GM19372 (cell line): ENCODE measurements at regions not wholly inside any gene's neighbourhood (a gene's known extent, or its start where the extent isn't known, plus 50 kb on each side); places are given as distances from the start of the nearest gene placed in this dataset.
"Not testable (repeated sequence)": the region's sequence is repeated elsewhere in the genome, so short reads cannot be mapped to it uniquely, and the experiment has no call there.

Experiments used
- ATAC-seq: cut with Tn5 transposase; IDR thresholded peaks from one replicate; pipeline ENCODE4 v1.9.1; 2021; ENCODE audit warnings: mild to moderate bottlenecking, low read depth, moderate library complexity; ENCODE audit not compliant: unreplicated experiment

- ATAC-seq = no peak
These were observed 206.7 kb downstream of the CEP135 start for GRCh38 chr4:56155432-56155831.

GRCh38 chr4:56149591-56149990, 200.8 kb downstream of the CEP135 start:
- no peak for ATAC-seq

DNA sequence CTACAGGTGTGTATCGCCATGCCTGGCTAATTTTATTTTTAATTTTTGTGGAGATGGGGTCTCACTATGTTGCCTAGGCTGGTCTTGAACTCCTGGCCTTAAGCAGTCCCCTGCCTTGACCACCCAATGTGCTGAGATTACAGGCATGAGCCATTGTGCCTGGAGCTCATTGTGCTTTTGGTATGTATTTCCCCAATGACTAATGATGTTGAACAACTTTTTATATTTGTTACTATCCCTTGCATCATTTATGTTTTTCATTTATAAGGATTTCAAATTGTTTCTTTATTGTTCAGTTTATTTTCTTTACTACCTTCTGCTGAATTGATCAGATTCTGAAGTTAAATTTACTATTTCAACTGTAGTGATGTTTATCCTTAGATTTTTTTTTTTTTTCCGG, 199.7 kb downstream of the CEP135 start:
- no peak for ATAC-seq

- ATAC-seq = no peak
These were observed 198.6 kb downstream of the CEP135 start for GRCh38 chr4:56147371-56147770.

GRCh38 chr4:56146956-56147355, 198.2 kb downstream of the CEP135 start:
- ATAC-seq = no peak

- ATAC-seq = no peak
These were observed 193.3 kb downstream of the CEP135 start for GRCh38 chr4:56142088-56142487.

GRCh38 chr4:56139241-56139827, 190.6 kb downstream of the CEP135 start:
- no peak for ATAC-seq

DNA sequence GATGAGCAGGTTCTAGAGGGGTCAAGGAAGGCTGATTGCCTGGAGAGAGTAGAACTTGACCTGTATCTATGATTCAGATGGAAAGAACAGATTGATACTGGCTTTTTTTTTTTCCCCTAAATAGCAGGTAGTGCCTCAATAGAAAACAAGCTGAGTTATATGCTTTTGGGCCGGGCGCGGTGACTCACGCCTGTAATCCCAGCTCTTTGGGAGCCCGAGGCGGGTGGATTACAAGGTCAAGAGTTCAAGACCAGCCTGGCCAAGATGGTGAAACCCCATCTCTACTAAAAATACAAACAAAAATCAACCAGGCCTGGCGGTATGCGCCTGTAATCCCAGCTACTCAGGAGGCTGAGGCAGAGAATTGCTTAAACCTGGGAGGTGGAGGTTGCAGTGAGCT, 186.1 kb downstream of the CEP135 start:
- not testable (repeated sequence) for ATAC-seq

DNA sequence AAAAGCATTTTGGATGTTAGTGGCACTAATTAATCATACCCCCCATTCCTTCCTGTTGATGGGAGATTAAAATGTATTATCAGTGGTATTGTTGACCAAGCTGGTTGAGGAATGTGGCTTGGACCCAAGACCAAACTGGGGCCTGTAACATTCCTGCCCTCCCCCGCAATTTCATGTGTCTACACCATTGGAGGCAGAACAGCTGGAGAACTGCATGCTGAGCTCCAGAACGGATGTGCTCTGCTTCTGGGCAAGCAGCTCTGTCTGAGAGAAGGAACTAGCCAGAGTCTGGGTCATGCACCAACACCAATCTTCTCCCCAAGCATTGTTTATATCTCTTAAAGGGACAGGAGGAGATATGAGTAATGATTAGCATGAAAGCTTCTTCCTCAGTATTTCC, 185.5 kb downstream of the CEP135 start:
- ATAC-seq = no peak

- no peak for ATAC-seq
These were observed 184.1 kb downstream of the CEP135 start for GRCh38 chr4:56132835-56133234.

- not testable (repeated sequence) for ATAC-seq
These were observed 183.4 kb downstream of the CEP135 start for GRCh38 chr4:56132188-56132587.

DNA sequence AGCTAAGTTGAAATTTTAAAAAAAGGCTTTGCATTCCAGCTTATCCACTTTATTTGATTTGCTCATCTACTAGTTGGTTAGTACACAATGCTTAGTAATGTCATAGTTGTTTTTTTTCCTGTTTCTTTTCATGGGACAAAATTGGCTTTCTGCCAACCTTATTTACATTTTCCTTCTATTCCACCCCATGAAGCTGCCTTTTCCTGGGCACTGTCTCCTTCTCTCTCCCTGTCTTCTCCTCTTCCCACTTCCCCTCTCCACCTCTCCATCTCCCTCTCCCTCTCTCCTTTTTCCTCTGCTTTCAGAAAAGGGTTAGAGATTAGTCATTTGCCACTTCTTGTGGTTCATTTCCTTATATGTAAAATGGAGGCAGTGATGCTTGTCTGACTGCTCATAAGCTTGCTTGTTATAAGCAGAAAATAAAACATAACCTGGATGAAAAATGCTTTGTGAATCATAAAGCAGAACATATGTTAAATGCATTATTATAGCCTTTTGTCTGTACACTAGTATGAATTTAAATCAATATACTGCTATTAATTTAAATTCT, 181.9 kb downstream of the CEP135 start:
- no peak for ATAC-seq

- peak; percentile 65 for ATAC-seq
These were observed 180.7 kb downstream of the CEP135 start for GRCh38 chr4:56129431-56129861.

- ATAC-seq = no peak
These were observed 179.5 kb downstream of the CEP135 start for GRCh38 chr4:56128213-56128612.

GRCh38 chr4:56127716-56128115, 179.0 kb downstream of the CEP135 start:
- ATAC-seq = no peak

DNA sequence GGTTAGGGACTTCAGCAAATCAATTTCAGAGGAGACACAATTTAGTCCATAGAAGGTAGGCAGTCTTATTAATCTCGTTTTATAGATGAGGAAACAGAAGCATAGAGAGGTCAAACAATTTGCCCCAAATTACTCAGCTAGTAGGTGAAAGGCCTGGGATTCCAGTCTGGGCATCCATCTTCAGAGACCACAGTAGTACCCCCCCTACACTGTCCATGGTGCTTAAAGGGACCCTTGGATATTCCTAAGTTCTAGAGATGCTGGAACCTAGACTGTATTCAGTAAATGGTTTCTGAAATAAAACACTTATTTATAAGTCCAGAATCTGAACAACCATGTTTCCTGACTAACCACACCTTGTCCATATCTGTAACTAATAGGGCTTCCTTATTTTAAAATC, 174.8 kb downstream of the CEP135 start:
- no peak for ATAC-seq

DNA sequence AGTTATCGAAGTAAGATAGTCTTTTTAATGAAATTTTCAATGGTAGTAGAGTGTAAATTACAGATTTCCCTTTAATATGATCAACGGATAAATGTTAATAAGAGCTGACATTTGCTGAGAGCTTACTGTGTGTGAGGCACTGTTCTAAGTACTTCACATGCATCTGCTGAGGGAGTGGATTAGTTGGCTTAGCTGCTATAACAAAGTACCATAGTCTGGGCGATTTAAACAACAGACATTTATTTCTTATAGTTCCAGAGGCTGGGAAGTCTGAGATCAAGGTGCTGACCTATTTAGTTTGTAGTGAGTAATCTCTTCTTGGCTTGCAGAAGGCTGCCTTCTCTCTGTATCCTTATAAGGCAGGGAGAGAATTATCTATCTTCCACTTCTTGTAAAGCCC, 174.3 kb downstream of the CEP135 start:
- ATAC-seq = no peak

DNA sequence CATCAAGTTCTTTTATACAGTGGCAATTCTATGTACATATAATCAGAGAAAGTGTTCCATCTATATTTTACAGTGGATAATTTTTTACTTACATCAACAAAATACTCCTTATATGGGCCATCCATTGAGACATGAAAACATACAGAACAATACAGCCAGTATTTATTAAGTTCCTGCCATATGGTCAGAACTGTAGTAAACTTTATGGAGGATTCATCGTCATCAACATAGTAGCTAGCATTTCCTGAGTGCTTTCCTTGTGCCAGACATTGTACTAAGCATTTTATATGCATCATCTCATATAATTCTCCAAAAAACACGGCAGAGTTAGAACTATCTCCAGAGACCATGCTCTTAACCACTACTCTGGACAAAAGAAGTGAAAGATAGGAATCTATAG, 170.1 kb downstream of the CEP135 start:
- ATAC-seq = no peak

GRCh38 chr4:56118055-56118454, 169.3 kb downstream of the CEP135 start:
- no peak for ATAC-seq

DNA sequence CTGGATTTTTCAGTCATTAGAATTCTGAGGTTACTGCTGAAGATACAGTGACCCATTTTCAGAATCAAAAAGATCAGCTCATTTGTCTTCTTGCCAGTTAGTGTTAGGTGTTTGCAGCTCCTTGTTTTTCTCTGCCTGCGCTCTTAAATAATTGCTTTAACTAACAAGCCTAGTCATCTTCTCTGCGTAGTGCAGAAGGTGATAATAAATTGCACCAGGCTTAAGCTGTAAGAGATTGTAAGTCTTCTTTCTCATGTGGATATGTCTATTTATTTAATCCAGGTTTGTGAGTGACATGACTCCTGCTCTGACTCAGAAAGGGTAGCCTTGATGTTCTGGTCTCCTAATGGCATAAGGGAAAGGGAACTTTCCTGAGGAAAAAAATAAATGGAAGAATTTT, 167.2 kb downstream of the CEP135 start:
- ATAC-seq = no peak

DNA sequence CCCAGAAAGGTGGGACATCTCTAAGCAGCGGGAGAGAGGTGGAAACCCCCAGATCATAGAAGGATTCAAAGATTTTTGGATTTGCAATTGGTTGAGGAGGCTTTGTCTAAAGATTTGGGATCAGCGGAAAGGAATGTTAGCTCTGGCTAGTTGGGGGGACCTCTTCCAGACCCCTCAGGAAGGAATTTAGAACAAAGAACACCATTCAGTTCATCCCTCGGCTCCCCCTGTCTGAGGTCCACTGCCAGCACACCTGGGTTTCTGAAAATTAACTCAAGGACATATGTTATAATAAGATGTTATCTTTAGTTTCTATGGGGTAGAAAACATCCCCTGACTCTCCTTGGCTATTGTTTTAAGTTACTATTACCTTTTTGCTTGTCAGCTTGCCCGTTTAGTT, 163.6 kb downstream of the CEP135 start:
- ATAC-seq = no peak
